ENCODE measurements at regions not wholly inside any gene's neighbourhood (a gene's known extent, or its start where the extent isn't known, plus 50 kb on each side); places are given as distances from the start of the nearest gene placed in this dataset.

GRCh38 chr11:30710221-30710620 is 124.1 kb upstream of the MPPED2 start:
- no peak overlapping the region for H3K27ac Mint-ChIP-seq
- no peak for DNase-seq
- H3K27me3 Mint-ChIP-seq (ENCODE audit: insufficient read depth): no peaks in the 10 kb centered on the region
- TF ChIP-seq CTCF (IDR thresholded peaks at IDR 0.05): no peak
- H3K9me3 Mint-ChIP-seq: peaks cover 22% of the 10 kb centered on the region
- H3K4me3 Mint-ChIP-seq: no peak overlapping the region
- no peaks in the 10 kb centered on the region for H3K4me1 Mint-ChIP-seq (ENCODE audit: low read depth)
- no peaks in the 10 kb centered on the region for H3K36me3 Mint-ChIP-seq (ENCODE audit: low read depth)

GRCh38 chr11:30707110-30707509 is 121.0 kb upstream of the MPPED2 start:
- no peaks in the 10 kb centered on the region for H3K4me1 Mint-ChIP-seq (ENCODE audit: low read depth)
- H3K27ac Mint-ChIP-seq: no peak overlapping the region

GRCh38 chr11:30705913-30706675 is 119.9 kb upstream of the MPPED2 start:
- H3K4me3 Mint-ChIP-seq: no peak overlapping the region
- H3K4me1 Mint-ChIP-seq (ENCODE audit: low read depth): no peaks in the 10 kb centered on the region
- H3K27ac Mint-ChIP-seq: no peak overlapping the region
- H3K9me3 Mint-ChIP-seq: peaks cover 36% of the 10 kb centered on the region
- H3K36me3 Mint-ChIP-seq (ENCODE audit: low read depth): no peaks in the 10 kb centered on the region
- DNase-seq: no peak
- no peak for TF ChIP-seq CTCF (IDR thresholded peaks at IDR 0.05)
- no peaks in the 10 kb centered on the region for H3K27me3 Mint-ChIP-seq (ENCODE audit: insufficient read depth)

More at GRCh38 chr11:30707110-30707509, 121.0 kb upstream of the MPPED2 start:
- Mint-ChIP-seq H3K9me3 (peaks cover 36% of the 10 kb centered on the region), H3K36me3 (ENCODE audit: low read depth) (no peaks in the 10 kb centered on the region), H3K4me3 (no peak overlapping the region), H3K27me3 (ENCODE audit: insufficient read depth) (no peaks in the 10 kb centered on the region)
- no peak for TF ChIP-seq CTCF (IDR thresholded peaks at IDR 0.05)
- no peak for DNase-seq

GRCh38 chr11:30698425-30698824 is 112.3 kb upstream of the MPPED2 start:
- Mint-ChIP-seq H3K27me3 (ENCODE audit: insufficient read depth) (no peaks in the 10 kb centered on the region), H3K4me1 (ENCODE audit: low read depth) (no peaks in the 10 kb centered on the region), H3K36me3 (ENCODE audit: low read depth) (no peaks in the 10 kb centered on the region), H3K27ac (no peak overlapping the region), H3K4me3 (no peak overlapping the region), H3K9me3 (peaks cover 31% of the 10 kb centered on the region)
- no peak for DNase-seq
- TF ChIP-seq CTCF (IDR thresholded peaks at IDR 0.05): no peak

- no peak overlapping the region for H3K27ac Mint-ChIP-seq
- H3K4me3 Mint-ChIP-seq: no peak overlapping the region
- H3K27me3 Mint-ChIP-seq (ENCODE audit: insufficient read depth): peaks cover 1% of the 10 kb centered on the region; the same call in 1 of the 2 replicates
- no peaks in the 10 kb centered on the region for H3K4me1 Mint-ChIP-seq (ENCODE audit: low read depth)
- peaks cover 34% of the 10 kb centered on the region for H3K9me3 Mint-ChIP-seq
- DNase-seq: no peak
- no peak for TF ChIP-seq CTCF (IDR thresholded peaks at IDR 0.05)
- no peaks in the 10 kb centered on the region for H3K36me3 Mint-ChIP-seq (ENCODE audit: low read depth)
Measured at GRCh38 chr11:30697032-30697431, 110.9 kb upstream of the MPPED2 start.
